Calu3 (cell line): ENCODE measurements at regions not wholly inside any gene's neighbourhood (a gene's known extent, or its start where the extent isn't known, plus 50 kb on each side); places are given as distances from the start of the nearest gene placed in this dataset.

ENCODE experiments used
- BruUV-seq: library from RNA; stranded (reverse); fragments of 400-500 nt; replicated peaks from 2 replicates; lab custom pipeline; 2021; lab: Mats Ljungman, UMichigan
- CTCF ChIA-PET: fragments of 300-600 bp; sonication (Branson Sonifier 250); formaldehyde crosslinking; loops from one replicate; lab custom pipeline; 2022; ENCODE audit warnings: antibody characterized with exemption; lab: Charles Lee
- DNase-seq: peaks from one replicate; pipeline ENCODE4 v3.0.0; 2022
- H3K27ac Mint-ChIP-seq: one replicate; pipeline ENCODE4 v1.8.0; 2022; ENCODE audit warnings: mixed read lengths; ENCODE audit not compliant: unreplicated experiment
- H3K27me3 Mint-ChIP-seq: one replicate; pipeline ENCODE4 v1.8.0; 2022; ENCODE audit warnings: mixed read lengths; ENCODE audit not compliant: unreplicated experiment
- H3K36me3 Mint-ChIP-seq: one replicate; pipeline ENCODE4 v1.8.0; 2022; ENCODE audit warnings: mild to moderate bottlenecking, moderate library complexity, mixed read lengths; ENCODE audit not compliant: insufficient read depth, unreplicated experiment
- H3K4me1 Mint-ChIP-seq: one replicate; pipeline ENCODE4 v1.8.0; 2022; ENCODE audit warnings: mild to moderate bottlenecking, low read depth, mixed read lengths; ENCODE audit not compliant: unreplicated experiment
- H3K4me3 Mint-ChIP-seq: one replicate; pipeline ENCODE4 v1.8.0; 2022; ENCODE audit warnings: mild to moderate bottlenecking, low read depth, moderate library complexity, mixed read lengths; ENCODE audit not compliant: unreplicated experiment
- H3K9me3 Mint-ChIP-seq: one replicate; pipeline ENCODE4 v1.8.0; 2022; ENCODE audit warnings: low read depth, mixed read lengths; ENCODE audit not compliant: unreplicated experiment
- CTCF ChIP-seq: fragments of 200-600 bp; IDR thresholded peaks from one replicate; pipeline ENCODE4 v1.8.0; 2022; ENCODE audit warnings: antibody characterized with exemption; ENCODE audit not compliant: unreplicated experiment
- intact Hi-C: fragments of 100-400 bp; cut with micrococcal nuclease; formaldehyde crosslinking; loops from one replicate; pipeline ENCODE4 v1.10.0; 2022; ENCODE audit not compliant: unreplicated experiment

- no peak overlapping the region for H3K4me3 Mint-ChIP-seq
- no peaks in the 10 kb centered on the region for H3K4me1 Mint-ChIP-seq
- peaks cover 98% of the 10 kb centered on the region for H3K27me3 Mint-ChIP-seq
- TF ChIP-seq CTCF: no peak
- CTCF ChIA-PET: interaction anchor here (1.0 kb wide), 1 partner anchor 15 kb away, joined by 7 read pairs; no protein-coding TSS in a partner anchor
- intact Hi-C loops: no loop called here
- no peaks in the 10 kb centered on the region for H3K36me3 Mint-ChIP-seq
- no peaks in the 10 kb centered on the region for H3K9me3 Mint-ChIP-seq
- H3K27ac Mint-ChIP-seq: no peak overlapping the region
- BruUV-seq: no TSS peak
- DNase-seq: no peak
Measured at GRCh38 chr9:19619221-19619620, 169.6 kb downstream of the SLC24A2 start.

GRCh38 chr9:19618816-19619215 is 170.0 kb downstream of the SLC24A2 start:
- H3K36me3 Mint-ChIP-seq: no peaks in the 10 kb centered on the region
- intact Hi-C loops: no loop called here
- no peaks in the 10 kb centered on the region for H3K9me3 Mint-ChIP-seq
- H3K4me3 Mint-ChIP-seq: no peak overlapping the region
- H3K4me1 Mint-ChIP-seq: no peaks in the 10 kb centered on the region
- no peak for DNase-seq
- no peak for TF ChIP-seq CTCF
- BruUV-seq: no TSS peak
- no peak overlapping the region for H3K27ac Mint-ChIP-seq
- peaks cover 98% of the 10 kb centered on the region for H3K27me3 Mint-ChIP-seq
- CTCF ChIA-PET: interaction anchor here (1.0 kb wide), 1 partner anchor 16 kb away, joined by 7 read pairs; no protein-coding TSS in a partner anchor

GRCh38 chr9:19615036-19615624 is 173.7 kb downstream of the SLC24A2 start:
- Mint-ChIP-seq H3K9me3 (no peaks in the 10 kb centered on the region), H3K36me3 (no peaks in the 10 kb centered on the region), H3K4me3 (no peak overlapping the region), H3K27ac (no peak overlapping the region), H3K27me3 (peaks cover 100% of the 10 kb centered on the region), H3K4me1 (no peaks in the 10 kb centered on the region)
- no peak for DNase-seq
- intact Hi-C loops: no loop called here
- CTCF ChIA-PET: no interaction called here
- TF ChIP-seq CTCF: no peak
- no TSS peak for BruUV-seq

DNA sequence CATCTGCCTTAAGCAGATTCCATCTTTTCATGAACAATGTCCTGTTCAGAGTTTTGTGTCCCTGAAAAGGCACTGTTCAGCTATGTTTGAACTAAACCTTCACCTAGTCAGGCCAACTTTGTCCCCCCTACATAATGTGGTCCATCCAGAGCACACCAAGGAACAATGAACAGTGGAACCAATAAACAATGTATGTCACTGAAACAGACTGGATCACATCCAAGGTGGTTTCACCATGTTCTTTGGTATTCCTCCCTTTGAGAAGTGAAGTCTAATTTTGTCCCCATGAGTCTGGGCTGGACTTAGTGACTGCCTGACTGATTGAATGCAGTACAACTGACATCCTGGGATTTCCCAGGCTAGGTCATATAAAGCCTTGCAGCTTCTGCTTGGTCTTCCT is 174.5 kb downstream of the SLC24A2 start:
- H3K27me3 Mint-ChIP-seq: peaks cover 100% of the 10 kb centered on the region

More for the DNA sequence above, 174.5 kb downstream of the SLC24A2 start:
- no TSS peak for BruUV-seq
- Mint-ChIP-seq H3K36me3 (no peaks in the 10 kb centered on the region), H3K4me1 (no peaks in the 10 kb centered on the region), H3K9me3 (no peaks in the 10 kb centered on the region), H3K4me3 (no peak overlapping the region), H3K27ac (no peak overlapping the region)
- intact Hi-C loops: no loop called here
- CTCF ChIA-PET: no interaction called here
- no peak for TF ChIP-seq CTCF
- no peak for DNase-seq
